A673 (cell line): ENCODE measurements at regions not wholly inside any gene's neighbourhood (a gene's known extent, or its start where the extent isn't known, plus 50 kb on each side); places are given as distances from the start of the nearest gene placed in this dataset.

Experiments
- BruUV-seq: library from RNA; stranded (reverse); fragments of 400-500 nt; replicated peaks from 2 replicates; lab custom pipeline; 2021; lab: Mats Ljungman, UMichigan
- CTCF ChIA-PET: fragments of 300-600 bp; sonication (Branson Sonifier 250); formaldehyde crosslinking; loops from one replicate; lab custom pipeline; 2022; ENCODE audit warnings: antibody characterized with exemption; lab: Charles Lee
- POLR2A ChIA-PET: fragments of 300-600 bp; sonication (Branson Sonifier 250); formaldehyde crosslinking; loops from one replicate; lab custom pipeline; 2022; ENCODE audit warnings: antibody characterized with exemption; ENCODE audit not compliant: low non-redundant PET; lab: Charles Lee
- DNase-seq: peaks from one replicate; pipeline ENCODE4 v3.0.0-alpha.2; 2015; ENCODE audit warnings: low spot score
- H3K27ac ChIP-seq: fragments of 200-600 bp; sonication (generic); 2 replicates; pipeline ENCODE4 v1.5.1; 2016; ENCODE audit warnings: mixed run types, low read depth, mild to moderate bottlenecking, mixed read lengths, antibody characterized with exemption, low read length; ENCODE audit not compliant: poor library complexity, severe bottlenecking
- H3K27me3 ChIP-seq: fragments of 200-600 bp; sonication (generic); replicated peaks from 2 replicates; pipeline ENCODE4 v1.6.1; 2017; ENCODE audit warnings: mixed run types, low read depth, mild to moderate bottlenecking, mixed read lengths, antibody characterized with exemption, low read length; ENCODE audit not compliant: insufficient read depth, poor library complexity
- H3K36me3 ChIP-seq: fragments of 200-600 bp; sonication (generic); 2 replicates; pipeline ENCODE4 v1.6.1; 2016; ENCODE audit warnings: mixed run types, mild to moderate bottlenecking, mixed read lengths, antibody characterized with exemption, low read length; ENCODE audit not compliant: insufficient read depth, poor library complexity, severe bottlenecking
- H3K4me1 ChIP-seq: fragments of 200-600 bp; sonication (generic); 2 replicates; pipeline ENCODE4 v1.6.1; 2017; ENCODE audit warnings: mixed run types, mild to moderate bottlenecking, mixed read lengths, antibody characterized with exemption, low read length; ENCODE audit not compliant: insufficient read depth, poor library complexity, severe bottlenecking
- H3K4me3 ChIP-seq: fragments of 200-600 bp; sonication (generic); 2 replicates; pipeline ENCODE4 v1.5.1; 2016; ENCODE audit warnings: low read depth, mixed run types, mild to moderate bottlenecking, mixed read lengths, low read length; ENCODE audit not compliant: poor library complexity, severe bottlenecking
- H3K9me3 ChIP-seq: fragments of 200-600 bp; sonication (generic); 2 replicates; pipeline ENCODE4 v1.6.1; 2016; ENCODE audit warnings: mixed run types, low read depth, mild to moderate bottlenecking, mixed read lengths, antibody characterized with exemption, low read length; ENCODE audit not compliant: poor library complexity, severe bottlenecking
- EZH2 ChIP-seq: fragments of 200-600 bp; sonication (generic); IDR thresholded peaks from 2 replicates; pipeline ENCODE4 v1.6.1; 2017; ENCODE audit warnings: borderline replicate concordance, low read depth, mild to moderate bottlenecking, mixed read lengths, antibody characterized with exemption, low read length; ENCODE audit not compliant: poor library complexity, severe bottlenecking
- intact Hi-C: fragments of 100-400 bp; cut with micrococcal nuclease; formaldehyde crosslinking; loops from one replicate; pipeline ENCODE4 v1.10.0; 2022; ENCODE audit not compliant: unreplicated experiment
- TF ChIP-seq, protein P1 (sequence below): fragments of 300-800, 200-600 bp; sonication (generic); conservative IDR thresholded peaks from 2 replicates; pipeline ENCODE4 v1.5.1; 2017; ENCODE audit warnings: low read depth, mild to moderate bottlenecking, antibody characterized with exemption, low read length, moderate library complexity, mixed read lengths

DNA sequence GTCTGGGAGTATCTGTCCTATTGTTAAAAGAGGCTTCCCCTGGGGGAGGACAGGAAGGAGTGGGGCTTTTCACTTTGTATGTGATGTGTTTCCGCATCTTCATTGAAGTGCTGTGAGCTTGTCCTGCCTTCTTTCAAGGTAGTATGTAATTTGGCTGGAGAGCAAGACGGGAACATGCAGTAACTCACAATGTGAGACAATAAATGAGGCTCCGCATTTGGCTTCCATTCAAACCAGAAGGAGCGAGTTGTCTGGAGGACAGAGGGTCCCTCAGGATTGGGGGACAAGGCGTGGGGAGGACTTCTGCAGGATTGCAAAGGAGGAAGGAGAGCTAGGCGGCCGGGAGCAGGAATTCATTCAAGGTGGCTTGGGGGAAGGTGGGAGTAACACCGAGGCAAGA is 203.5 kb downstream of the RBFOX3 start:
- BruUV-seq = no TSS peak
- intact Hi-C loops = no loop called here
- no peak overlapping the region for H3K27ac ChIP-seq

GRCh38 chr17:79406316-79406715 is 204.5 kb downstream of the RBFOX3 start:
- no TSS peak for BruUV-seq
- POLR2A ChIA-PET = no interaction called here
- H3K27me3 ChIP-seq = peaks cover 78% of the 10 kb centered on the region
- TF ChIP-seq, protein P1, sequence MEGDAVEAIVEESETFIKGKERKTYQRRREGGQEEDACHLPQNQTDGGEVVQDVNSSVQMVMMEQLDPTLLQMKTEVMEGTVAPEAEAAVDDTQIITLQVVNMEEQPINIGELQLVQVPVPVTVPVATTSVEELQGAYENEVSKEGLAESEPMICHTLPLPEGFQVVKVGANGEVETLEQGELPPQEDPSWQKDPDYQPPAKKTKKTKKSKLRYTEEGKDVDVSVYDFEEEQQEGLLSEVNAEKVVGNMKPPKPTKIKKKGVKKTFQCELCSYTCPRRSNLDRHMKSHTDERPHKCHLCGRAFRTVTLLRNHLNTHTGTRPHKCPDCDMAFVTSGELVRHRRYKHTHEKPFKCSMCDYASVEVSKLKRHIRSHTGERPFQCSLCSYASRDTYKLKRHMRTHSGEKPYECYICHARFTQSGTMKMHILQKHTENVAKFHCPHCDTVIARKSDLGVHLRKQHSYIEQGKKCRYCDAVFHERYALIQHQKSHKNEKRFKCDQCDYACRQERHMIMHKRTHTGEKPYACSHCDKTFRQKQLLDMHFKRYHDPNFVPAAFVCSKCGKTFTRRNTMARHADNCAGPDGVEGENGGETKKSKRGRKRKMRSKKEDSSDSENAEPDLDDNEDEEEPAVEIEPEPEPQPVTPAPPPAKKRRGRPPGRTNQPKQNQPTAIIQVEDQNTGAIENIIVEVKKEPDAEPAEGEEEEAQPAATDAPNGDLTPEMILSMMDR = no peak
- TF ChIP-seq EZH2 = no peak
- no peak overlapping the region for H3K4me3 ChIP-seq
- CTCF ChIA-PET = no interaction called here
- H3K36me3 ChIP-seq = no peaks in the 10 kb centered on the region
- intact Hi-C loops = no loop called here
- H3K9me3 ChIP-seq = no peaks in the 10 kb centered on the region
- H3K27ac ChIP-seq = no peak overlapping the region
- DNase-seq = no peak
- H3K4me1 ChIP-seq = no peaks in the 10 kb centered on the region

More for the DNA sequence above, 203.5 kb downstream of the RBFOX3 start:
- DNase-seq = no peak
- POLR2A ChIA-PET = no interaction called here
- TF ChIP-seq, protein P1 = no peak
- no peak for TF ChIP-seq EZH2
- CTCF ChIA-PET = no interaction called here
- H3K36me3 ChIP-seq = no peaks in the 10 kb centered on the region
- no peaks in the 10 kb centered on the region for H3K9me3 ChIP-seq
- H3K4me3 ChIP-seq = no peak overlapping the region
- H3K27me3 ChIP-seq = peaks cover 74% of the 10 kb centered on the region
- H3K4me1 ChIP-seq = no peaks in the 10 kb centered on the region

DNA sequence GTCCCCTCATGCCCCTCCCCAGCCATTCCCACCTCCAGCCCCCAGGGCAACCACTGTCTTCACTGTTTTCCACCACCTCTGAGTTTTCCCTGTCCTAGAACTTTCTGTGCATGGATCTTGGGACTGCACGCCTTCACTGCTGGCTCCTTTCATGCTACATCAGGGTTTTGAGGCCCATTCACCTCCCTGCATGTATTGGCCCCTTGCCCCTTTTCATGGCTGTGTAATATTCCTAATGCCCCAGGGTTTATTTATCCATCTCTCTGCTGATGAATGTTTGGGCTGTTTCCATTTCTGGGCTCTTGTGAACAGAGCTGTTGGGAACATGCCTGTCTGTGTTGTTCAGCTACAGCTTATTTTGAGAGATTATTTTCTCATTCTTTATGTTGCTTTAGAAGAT is 205.0 kb downstream of the RBFOX3 start:
- DNase-seq = no peak
- no TSS peak for BruUV-seq
- Histone ChIP-seq H3K27ac (no peak overlapping the region), H3K4me3 (no peak overlapping the region), H3K36me3 (no peaks in the 10 kb centered on the region), H3K9me3 (no peaks in the 10 kb centered on the region), H3K4me1 (no peaks in the 10 kb centered on the region), H3K27me3 (peaks cover 75% of the 10 kb centered on the region)
- TF ChIP-seq, protein P1 = no peak
- TF ChIP-seq EZH2 = no peak
- ChIA-PET CTCF (no interaction called here), POLR2A (no interaction called here)
- intact Hi-C loops = no loop called here
